Natural killer cell (primary cell): ENCODE measurements at regions not wholly inside any gene's neighbourhood (a gene's known extent, or its start where the extent isn't known, plus 50 kb on each side); places are given as distances from the start of the nearest gene placed in this dataset.
"Not testable (repeated sequence)": the region's sequence is repeated elsewhere in the genome, so short reads cannot be mapped to it uniquely, and the experiment has no call there.

Experiments
- ATAC-seq, 3 donors: fragments of 150-1000 bp in 2 of 3; fragments of 200-7000 bp in 1 of 3; cut with Tn5 transposase; 1 replicate in 1 of 3; 2 replicates in 2 of 3; pipeline ENCODE4 v1.10.0; 2021; ENCODE audit warnings: mild to moderate bottlenecking in 2 of 3, moderate library complexity in 2 of 3
- DNase-seq, 2 donors: peaks; one replicate each; pipeline versions ENCODE4 v3.0.0 to v3.0.0-alpha.2; 2013 to 2021; ENCODE audit warnings: mixed read lengths in 1 of 2
- H3K27ac ChIP-seq: one replicate; pipeline ENCODE4 v1.5.1; 2013; ENCODE audit warnings: mild to moderate bottlenecking, low read length
- H3K27me3 ChIP-seq: one replicate; pipeline ENCODE4 v1.6.1; 2013; ENCODE audit warnings: low read length; ENCODE audit not compliant: control insufficient read depth, insufficient read depth
- H3K36me3 ChIP-seq: one replicate; pipeline ENCODE4 v1.6.1; 2013; ENCODE audit warnings: low read length; ENCODE audit not compliant: control insufficient read depth, insufficient read depth
- H3K4me1 ChIP-seq: one replicate; pipeline ENCODE4 v1.6.1; 2013; ENCODE audit warnings: low read length; ENCODE audit not compliant: control insufficient read depth, insufficient read depth
- H3K4me3 ChIP-seq: one replicate; pipeline ENCODE4 v1.5.1; 2013; ENCODE audit warnings: low read length
- H3K9me3 ChIP-seq: one replicate; pipeline ENCODE4 v1.6.1; 2013; ENCODE audit warnings: low read length; ENCODE audit not compliant: control insufficient read depth, insufficient read depth
- H3K27ac Mint-ChIP-seq, 2 donors: one replicate each; pipeline ENCODE4 v1.8.0; 2022; ENCODE audit warnings: mild to moderate bottlenecking in 2 of 2, mixed read lengths in 2 of 2, moderate library complexity in 1 of 2
- H3K27me3 Mint-ChIP-seq, 2 donors: one replicate each; pipeline ENCODE4 v1.8.0; 2022; ENCODE audit warnings: low read depth in 2 of 2, mixed read lengths in 2 of 2
- H3K36me3 Mint-ChIP-seq: one replicate; pipeline ENCODE4 v1.8.0; 2022; ENCODE audit warnings: mixed read lengths
- H3K4me1 Mint-ChIP-seq, 2 donors: one replicate each; pipeline ENCODE4 v1.8.0; 2022; ENCODE audit warnings: mixed read lengths in 2 of 2
- H3K4me3 Mint-ChIP-seq: one replicate; pipeline ENCODE4 v1.8.0; 2022; ENCODE audit warnings: mild to moderate bottlenecking, moderate library complexity, mixed read lengths
- H3K9me3 Mint-ChIP-seq, 2 donors: one replicate each; pipeline ENCODE4 v1.8.0; 2022; ENCODE audit warnings: mixed read lengths in 2 of 2
- WGBS: methylation state at CpG from one replicate; pipeline ENCODE4 v1.1.7; 2013; ENCODE audit warnings: missing lambda C conversion rate; ENCODE audit not compliant: insufficient coverage; 5-methylcytosine and 5-hydroxymethylcytosine counted together
- intact Hi-C: fragments of 100-400 bp; cut with micrococcal nuclease; formaldehyde crosslinking; loops from one replicate; pipeline ENCODE4 v1.14.2; 2022
- TF ChIP-seq, protein P1 (sequence below): fragments of 200-600 bp; IDR thresholded peaks from one replicate; pipeline ENCODE4 v1.8.0; 2022; ENCODE audit warnings: antibody characterized with exemption

DNA sequence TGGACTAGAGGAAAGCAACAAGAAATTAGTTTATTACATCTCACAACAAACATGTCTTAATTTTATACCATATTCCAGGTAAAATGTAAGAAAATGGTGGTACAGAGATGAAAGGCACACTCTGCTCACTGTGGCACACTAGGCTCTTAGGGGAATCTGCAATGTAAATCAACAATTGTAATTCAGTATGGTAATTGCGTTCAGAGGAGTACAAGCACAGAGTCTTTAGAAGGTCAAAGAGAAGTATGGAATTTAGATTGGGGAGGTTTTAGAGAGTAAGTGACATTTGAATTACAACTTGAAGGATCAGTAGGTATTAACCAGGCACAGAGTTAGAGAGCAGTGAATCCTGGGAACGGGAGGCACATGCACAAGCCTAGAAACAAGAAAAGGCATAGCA, 694.0 kb upstream of the USP15 start:
- 69% methylated on average over 2 of the region's 2 CpGs for WGBS
- Histone ChIP-seq H3K27ac (no peak overlapping the region), H3K4me3 (no peak overlapping the region), H3K36me3 (no peaks in the 10 kb centered on the region), H3K27me3 (no peaks in the 10 kb centered on the region), H3K4me1 (no peaks in the 10 kb centered on the region), H3K9me3 (no peaks in the 10 kb centered on the region)
- H3K4me3 Mint-ChIP-seq = no peak overlapping the region
- H3K36me3 Mint-ChIP-seq = no peaks in the 10 kb centered on the region
- intact Hi-C loops = no loop called here
- TF ChIP-seq, protein P1, sequence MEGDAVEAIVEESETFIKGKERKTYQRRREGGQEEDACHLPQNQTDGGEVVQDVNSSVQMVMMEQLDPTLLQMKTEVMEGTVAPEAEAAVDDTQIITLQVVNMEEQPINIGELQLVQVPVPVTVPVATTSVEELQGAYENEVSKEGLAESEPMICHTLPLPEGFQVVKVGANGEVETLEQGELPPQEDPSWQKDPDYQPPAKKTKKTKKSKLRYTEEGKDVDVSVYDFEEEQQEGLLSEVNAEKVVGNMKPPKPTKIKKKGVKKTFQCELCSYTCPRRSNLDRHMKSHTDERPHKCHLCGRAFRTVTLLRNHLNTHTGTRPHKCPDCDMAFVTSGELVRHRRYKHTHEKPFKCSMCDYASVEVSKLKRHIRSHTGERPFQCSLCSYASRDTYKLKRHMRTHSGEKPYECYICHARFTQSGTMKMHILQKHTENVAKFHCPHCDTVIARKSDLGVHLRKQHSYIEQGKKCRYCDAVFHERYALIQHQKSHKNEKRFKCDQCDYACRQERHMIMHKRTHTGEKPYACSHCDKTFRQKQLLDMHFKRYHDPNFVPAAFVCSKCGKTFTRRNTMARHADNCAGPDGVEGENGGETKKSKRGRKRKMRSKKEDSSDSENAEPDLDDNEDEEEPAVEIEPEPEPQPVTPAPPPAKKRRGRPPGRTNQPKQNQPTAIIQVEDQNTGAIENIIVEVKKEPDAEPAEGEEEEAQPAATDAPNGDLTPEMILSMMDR = no peak
- H3K4me1 Mint-ChIP-seq = no peaks in the 10 kb centered on the region
- DNase-seq (no peak), ATAC-seq (no peak)
- no peak overlapping the region for H3K27ac Mint-ChIP-seq
- H3K9me3 Mint-ChIP-seq = peaks cover 7 to 24% of the 10 kb centered on the region in 2 donors
- no peaks in the 10 kb centered on the region for H3K27me3 Mint-ChIP-seq

DNA sequence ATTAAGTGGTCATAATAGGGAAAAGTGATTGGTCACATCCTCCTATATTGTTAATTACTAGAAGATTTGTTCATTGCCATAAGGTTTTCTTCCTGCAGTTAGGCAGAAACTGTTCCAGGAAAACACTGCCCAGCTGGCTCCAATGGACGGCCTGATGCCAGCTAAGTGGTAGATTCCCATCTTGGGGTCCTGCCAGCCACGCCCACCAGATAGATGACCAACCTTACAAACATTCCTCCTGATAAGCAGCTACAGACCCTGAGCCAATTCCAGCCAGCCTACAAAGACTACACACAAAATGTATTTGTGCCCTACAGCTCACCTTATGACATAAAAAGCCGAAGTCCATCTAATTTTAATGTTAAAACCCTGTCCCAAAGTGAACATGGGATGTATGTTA, 685.9 kb upstream of the USP15 start:
- H3K36me3 Mint-ChIP-seq = peaks cover 12% of the 10 kb centered on the region
- H3K9me3 Mint-ChIP-seq = peaks cover 17 to 19% of the 10 kb centered on the region in 2 donors
- no peak overlapping the region for H3K4me3 ChIP-seq
- no peaks in the 10 kb centered on the region for H3K27me3 Mint-ChIP-seq
- H3K4me1 ChIP-seq = no peaks in the 10 kb centered on the region
- intact Hi-C loops = no loop called here
- 63% methylated on average over 2 of the region's 3 CpGs for WGBS
- no peak for ATAC-seq
- no peaks in the 10 kb centered on the region for H3K4me1 Mint-ChIP-seq
- no peaks in the 10 kb centered on the region for H3K27me3 ChIP-seq
- H3K36me3 ChIP-seq = no peaks in the 10 kb centered on the region
- H3K27ac Mint-ChIP-seq = no peak overlapping the region
- TF ChIP-seq, protein P1 = no peak
- H3K27ac ChIP-seq = no peak overlapping the region
- DNase-seq = no peak
- peaks cover 2% of the 10 kb centered on the region for H3K9me3 ChIP-seq
- no peak overlapping the region for H3K4me3 Mint-ChIP-seq

DNA sequence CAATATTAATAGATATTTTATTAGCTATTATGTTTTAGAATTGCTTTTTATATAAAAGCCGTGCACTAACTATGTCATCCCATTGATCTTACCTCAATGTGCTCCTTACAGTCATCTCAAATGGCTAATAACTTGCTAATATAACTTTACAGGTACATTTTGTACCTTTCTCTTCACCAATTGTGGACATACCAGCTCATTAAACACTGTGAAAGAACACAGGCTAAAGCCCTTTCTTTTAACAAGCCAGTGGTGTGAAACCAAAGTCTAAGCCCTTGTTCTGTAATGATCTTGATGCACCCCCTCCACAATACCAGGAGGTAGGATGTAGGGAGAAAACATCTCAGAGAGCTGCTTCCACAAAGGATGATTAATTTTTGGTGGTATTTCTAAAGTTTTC, 675.3 kb upstream of the USP15 start:
- H3K9me3 ChIP-seq = peaks cover 15% of the 10 kb centered on the region
- intact Hi-C loops = no loop called here
- ATAC-seq (no peak), DNase-seq (no peak)
- Mint-ChIP-seq H3K4me3 (no peak overlapping the region), H3K27ac (no peak overlapping the region), H3K36me3 (peaks cover 27% of the 10 kb centered on the region), H3K27me3 (no peaks in the 10 kb centered on the region), H3K9me3 (peaks cover 19 to 37% of the 10 kb centered on the region in 2 donors), H3K4me1 (no peaks in the 10 kb centered on the region)
- H3K27me3 ChIP-seq = no peaks in the 10 kb centered on the region
- H3K4me1 ChIP-seq = no peaks in the 10 kb centered on the region
- TF ChIP-seq, protein P1 = no peak
- no peak overlapping the region for H3K27ac ChIP-seq
- H3K36me3 ChIP-seq = no peaks in the 10 kb centered on the region
- 86% methylated on average over 1 of the region's 1 CpG for WGBS
- H3K4me3 ChIP-seq = no peak overlapping the region

DNA sequence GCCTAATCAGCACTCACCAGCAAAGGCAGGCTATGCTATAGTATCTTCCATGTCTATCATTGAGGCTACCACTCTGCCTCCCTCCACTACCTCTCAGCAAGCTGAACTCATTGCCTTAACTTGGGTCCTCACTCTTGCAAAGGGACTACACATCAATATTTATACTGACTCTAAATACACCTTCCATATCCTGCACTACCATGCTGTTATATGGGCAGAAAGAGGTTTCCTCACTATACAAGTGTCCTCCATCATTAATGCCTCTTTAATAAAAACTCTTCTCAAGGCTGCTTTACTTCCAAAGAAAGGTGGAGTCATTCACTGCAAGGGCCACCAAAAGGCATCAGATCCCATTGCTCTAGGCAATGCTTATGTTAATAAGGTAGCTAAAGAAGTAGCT, 669.3 kb upstream of the USP15 start:
- H3K4me3 ChIP-seq, H3K4me1 ChIP-seq, H3K4me1 Mint-ChIP-seq, H3K27ac ChIP-seq, H3K36me3 ChIP-seq, H3K27ac Mint-ChIP-seq, H3K4me3 Mint-ChIP-seq, H3K27me3 ChIP-seq, H3K27me3 Mint-ChIP-seq, DNase-seq, intact Hi-C loops, ATAC-seq: not testable (repeated sequence)
- Mint-ChIP-seq H3K9me3 (peaks cover 29 to 43% of the 10 kb centered on the region in 2 donors), H3K36me3 (peaks cover 35% of the 10 kb centered on the region)
- H3K9me3 ChIP-seq = peaks cover 26% of the 10 kb centered on the region
